Activated T-cell treated with anti-CD3 and anti-CD28 coated beads for 24 hours (primary cell): ENCODE measurements at regions not wholly inside any gene's neighbourhood (a gene's known extent, or its start where the extent isn't known, plus 50 kb on each side); places are given as distances from the start of the nearest gene placed in this dataset.

ENCODE experiments used
- DNase-seq: peaks from one replicate; pipeline ENCODE4 v3.0.0-alpha.2; 2020; ENCODE audit warnings: low read depth

- DNase-seq = no peak
Observed at GRCh38 chr4:130183096-130183495, 1087.1 kb downstream of the C4orf33 start.

GRCh38 chr4:130183766-130184165 is 1087.8 kb downstream of the C4orf33 start:
- DNase-seq = no peak

- DNase-seq = no peak
Observed at GRCh38 chr4:130185123-130185522, 1089.2 kb downstream of the C4orf33 start.

GRCh38 chr4:130186931-130187330 is 1091.0 kb downstream of the C4orf33 start:
- no peak for DNase-seq

GRCh38 chr4:130187587-130187986 is 1091.6 kb downstream of the C4orf33 start:
- DNase-seq = no peak

- DNase-seq = no peak
Observed at GRCh38 chr4:130192787-130193186, 1096.8 kb downstream of the C4orf33 start.

GRCh38 chr4:130197946-130198345 is 1102.0 kb downstream of the C4orf33 start:
- no peak for DNase-seq

GRCh38 chr4:130203571-130203970 is 1107.6 kb downstream of the C4orf33 start:
- DNase-seq = no peak

GRCh38 chr4:130210864-130211263 is 1114.9 kb downstream of the C4orf33 start:
- no peak for DNase-seq

- DNase-seq = no peak
Observed at GRCh38 chr4:130214268-130214667, 1118.3 kb downstream of the C4orf33 start.

GRCh38 chr4:130233377-130234047 is 1137.6 kb downstream of the C4orf33 start:
- no peak for DNase-seq

- no peak for DNase-seq
Observed at GRCh38 chr4:130238121-130238520, 1142.2 kb downstream of the C4orf33 start.

- no peak for DNase-seq
Observed at GRCh38 chr4:130249002-130249401, 1153.0 kb downstream of the C4orf33 start.

- DNase-seq = no peak
Observed at GRCh38 chr4:130257271-130257670, 1161.3 kb downstream of the C4orf33 start.

GRCh38 chr4:130266814-130267213 is 1170.9 kb downstream of the C4orf33 start:
- no peak for DNase-seq

GRCh38 chr4:130288576-130288975 is 1192.6 kb downstream of the C4orf33 start:
- DNase-seq = no peak

- no peak for DNase-seq
Observed at GRCh38 chr4:130293692-130294091, 1197.7 kb downstream of the C4orf33 start.

GRCh38 chr4:130296448-130296847 is 1200.5 kb downstream of the C4orf33 start:
- no peak for DNase-seq

GRCh38 chr4:130306566-130306965 is 1210.6 kb downstream of the C4orf33 start:
- no peak for DNase-seq

- DNase-seq = no peak
Observed at GRCh38 chr4:130309221-130309620, 1213.3 kb downstream of the C4orf33 start.

- no peak for DNase-seq
Observed at GRCh38 chr4:130322439-130322838, 1226.5 kb downstream of the C4orf33 start.

- DNase-seq = no peak
Observed at GRCh38 chr4:130329036-130329435, 1233.1 kb downstream of the C4orf33 start.

- no peak for DNase-seq
Observed at GRCh38 chr4:130333241-130333759, 1237.3 kb downstream of the C4orf33 start.
